ENCODE measurements at regions not wholly inside any gene's neighbourhood (a gene's known extent, or its start where the extent isn't known, plus 50 kb on each side); places are given as distances from the start of the nearest gene placed in this dataset.
A peak's percentile ranks its signal among the peaks of the same experiment; 100 is the strongest.

- Histone ChIP-seq H3K36me3 (ENCODE audit: control insufficient read depth in 3 of 3, insufficient read depth in 3 of 3, low read length in 3 of 3) (no peaks in the 10 kb centered on the region), H3K4me3 (ENCODE audit: low read length in 3 of 3) (peak overlapping the region in 2 of 3 donors; percentile 42 to 57), H3K27ac (ENCODE audit: low read depth, low read length) (peak overlapping the region; percentile 34), H3K9ac (ENCODE audit: low read depth in 1 of 3, low read length in 3 of 3) (no peak overlapping the region), H3K9me3 (ENCODE audit: control insufficient read depth in 3 of 3, low read length in 3 of 3) (no peaks in the 10 kb centered on the region), H3K27me3 (ENCODE audit: control insufficient read depth in 3 of 3, insufficient read depth in 3 of 3, low read length in 3 of 3) (no peaks in the 10 kb centered on the region), H3K4me1 (ENCODE audit: control insufficient read depth in 3 of 3, insufficient read depth in 3 of 3, low read length in 3 of 3) (peaks cover 0 to 7% (median 7%) of the 10 kb centered on the region in 3 donors)
These were observed 112.2 kb upstream of the ZNF608 start for GRCh38 chr5:124858612-124859011.

- H3K4me1 ChIP-seq (ENCODE audit: control insufficient read depth in 3 of 3, insufficient read depth in 3 of 3, low read length in 3 of 3): peaks cover 0 to 7% (median 7%) of the 10 kb centered on the region in 3 donors
- no peaks in the 10 kb centered on the region for H3K27me3 ChIP-seq (ENCODE audit: control insufficient read depth in 3 of 3, insufficient read depth in 3 of 3, low read length in 3 of 3)
- no peaks in the 10 kb centered on the region for H3K36me3 ChIP-seq (ENCODE audit: control insufficient read depth in 3 of 3, insufficient read depth in 3 of 3, low read length in 3 of 3)
- H3K4me3 ChIP-seq (ENCODE audit: low read length in 3 of 3): peak overlapping the region in 2 of 3 donors; percentile 42 to 57
- no peaks in the 10 kb centered on the region for H3K9me3 ChIP-seq (ENCODE audit: control insufficient read depth in 3 of 3, low read length in 3 of 3)
- peak overlapping the region in 2 of 3 donors; percentile 20 to 47 for H3K9ac ChIP-seq (ENCODE audit: low read depth in 1 of 3, low read length in 3 of 3)
- peak overlapping the region; percentile 34 for H3K27ac ChIP-seq (ENCODE audit: low read depth, low read length)
These were observed 112.6 kb upstream of the ZNF608 start for GRCh38 chr5:124859027-124859426.

- H3K36me3 ChIP-seq (ENCODE audit: control insufficient read depth in 3 of 3, insufficient read depth in 3 of 3, low read length in 3 of 3): no peaks in the 10 kb centered on the region
- H3K9ac ChIP-seq (ENCODE audit: low read depth in 1 of 3, low read length in 3 of 3): no peak overlapping the region
- H3K27me3 ChIP-seq (ENCODE audit: control insufficient read depth in 3 of 3, insufficient read depth in 3 of 3, low read length in 3 of 3): no peaks in the 10 kb centered on the region
- H3K4me3 ChIP-seq (ENCODE audit: low read length in 3 of 3): no peak overlapping the region
- H3K4me1 ChIP-seq (ENCODE audit: control insufficient read depth in 3 of 3, insufficient read depth in 3 of 3, low read length in 3 of 3): peaks cover 0 to 7% (median 7%) of the 10 kb centered on the region in 3 donors
- no peaks in the 10 kb centered on the region for H3K9me3 ChIP-seq (ENCODE audit: control insufficient read depth in 3 of 3, low read length in 3 of 3)
- no peak overlapping the region for H3K27ac ChIP-seq (ENCODE audit: low read depth, low read length)
These were observed 113.3 kb upstream of the ZNF608 start for GRCh38 chr5:124859556-124860290.

DNA sequence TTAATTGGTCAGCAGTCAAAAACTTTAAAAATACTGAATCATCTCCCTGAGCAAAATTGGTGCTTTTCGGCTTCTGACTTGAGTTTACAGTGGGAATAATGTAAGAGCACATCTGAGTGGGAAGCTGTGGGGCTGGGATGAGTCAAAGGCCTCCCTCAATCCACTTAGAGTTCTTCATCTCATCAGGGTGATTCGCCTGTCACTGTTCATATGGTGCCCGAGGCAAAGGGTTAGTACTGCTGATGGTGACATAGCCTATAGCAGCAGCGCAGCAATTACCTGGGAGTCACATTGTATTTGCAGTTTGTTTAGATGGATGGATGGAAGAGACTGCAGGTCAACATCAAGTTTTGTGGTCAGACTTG is 113.8 kb upstream of the ZNF608 start:
- Histone ChIP-seq H3K9ac (ENCODE audit: low read depth in 1 of 3, low read length in 3 of 3) (no peak overlapping the region), H3K27me3 (ENCODE audit: control insufficient read depth in 3 of 3, insufficient read depth in 3 of 3, low read length in 3 of 3) (no peaks in the 10 kb centered on the region), H3K27ac (ENCODE audit: low read depth, low read length) (no peak overlapping the region), H3K4me3 (ENCODE audit: low read length in 3 of 3) (no peak overlapping the region), H3K4me1 (ENCODE audit: control insufficient read depth in 3 of 3, insufficient read depth in 3 of 3, low read length in 3 of 3) (peaks cover 0 to 7% (median 7%) of the 10 kb centered on the region in 3 donors), H3K36me3 (ENCODE audit: control insufficient read depth in 3 of 3, insufficient read depth in 3 of 3, low read length in 3 of 3) (no peaks in the 10 kb centered on the region), H3K9me3 (ENCODE audit: control insufficient read depth in 3 of 3, low read length in 3 of 3) (no peaks in the 10 kb centered on the region)

DNA sequence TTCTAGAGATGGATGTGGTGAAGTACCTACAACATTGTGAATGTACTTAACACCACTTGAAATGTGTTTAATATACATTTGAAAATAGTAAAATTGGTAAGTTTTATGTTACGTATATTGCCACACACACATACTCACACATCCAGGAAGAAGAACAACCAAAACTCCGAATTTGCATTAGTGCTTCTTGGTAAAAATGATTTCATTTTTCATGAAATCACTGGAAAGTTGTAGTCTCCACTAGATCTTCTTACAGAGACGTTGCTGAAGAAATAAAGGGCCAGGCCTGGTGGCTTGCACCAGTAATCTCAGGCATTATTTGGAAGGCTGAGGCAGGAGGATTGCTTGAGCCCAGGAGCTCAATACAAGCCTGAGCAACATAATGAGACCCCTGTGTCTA is 118.6 kb upstream of the ZNF608 start:
- no peaks in the 10 kb centered on the region for H3K27me3 ChIP-seq (ENCODE audit: control insufficient read depth in 3 of 3, insufficient read depth in 3 of 3, low read length in 3 of 3)
- no peak overlapping the region for H3K27ac ChIP-seq (ENCODE audit: low read depth, low read length)
- no peak overlapping the region for H3K4me3 ChIP-seq (ENCODE audit: low read length in 3 of 3)
- peaks cover 2 to 5% (median 4%) of the 10 kb centered on the region in 3 donors for H3K4me1 ChIP-seq (ENCODE audit: control insufficient read depth in 3 of 3, insufficient read depth in 3 of 3, low read length in 3 of 3)
- no peaks in the 10 kb centered on the region for H3K36me3 ChIP-seq (ENCODE audit: control insufficient read depth in 3 of 3, insufficient read depth in 3 of 3, low read length in 3 of 3)
- H3K9ac ChIP-seq (ENCODE audit: low read depth in 1 of 3, low read length in 3 of 3): no peak overlapping the region
- H3K9me3 ChIP-seq (ENCODE audit: control insufficient read depth in 3 of 3, low read length in 3 of 3): no peaks in the 10 kb centered on the region

DNA sequence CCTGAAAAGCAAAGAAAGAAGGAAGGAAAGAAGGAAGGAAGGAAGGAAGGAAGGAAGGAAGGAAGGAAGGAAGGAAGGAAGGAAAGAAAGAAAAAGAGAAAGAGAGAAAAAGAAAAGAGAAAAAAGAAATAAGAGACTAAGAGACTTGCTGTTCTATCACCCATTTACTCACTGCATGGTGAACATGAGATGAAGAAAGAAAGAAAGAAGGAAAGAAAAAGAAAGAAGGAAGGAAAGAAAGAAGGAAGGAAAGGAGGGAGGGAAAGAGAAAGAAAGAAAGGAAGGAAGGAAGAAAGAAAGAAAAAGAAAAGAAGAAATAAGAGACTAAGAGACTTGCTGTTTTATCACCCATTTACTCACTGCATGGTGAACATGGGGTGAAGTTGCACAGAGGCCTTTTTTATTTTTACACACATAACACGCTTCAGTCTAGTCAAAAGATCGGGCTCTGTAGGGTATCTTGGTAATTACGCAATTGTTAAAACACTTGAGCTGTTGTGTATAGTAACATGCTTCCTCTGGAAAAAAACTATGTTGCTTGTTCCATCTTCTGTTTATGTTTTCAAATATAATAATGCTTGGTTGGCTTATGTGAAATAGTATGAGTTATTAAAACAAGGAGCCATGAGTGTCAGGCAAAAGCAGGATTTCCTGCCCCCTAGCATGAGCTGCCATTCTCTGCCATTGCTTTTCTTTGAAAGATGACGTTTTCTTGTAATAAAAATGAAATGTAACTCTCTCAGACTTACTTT is 119.3 kb upstream of the ZNF608 start:
- H3K4me1 ChIP-seq (ENCODE audit: control insufficient read depth in 3 of 3, insufficient read depth in 3 of 3, low read length in 3 of 3): peaks cover 6 to 12% (median 11%) of the 10 kb centered on the region in 3 donors
- no peaks in the 10 kb centered on the region for H3K9me3 ChIP-seq (ENCODE audit: control insufficient read depth in 3 of 3, low read length in 3 of 3)
- no peak overlapping the region for H3K9ac ChIP-seq (ENCODE audit: low read depth in 1 of 3, low read length in 3 of 3)
- H3K27ac ChIP-seq (ENCODE audit: low read depth, low read length): no peak overlapping the region
- H3K4me3 ChIP-seq (ENCODE audit: low read length in 3 of 3): no peak overlapping the region
- no peaks in the 10 kb centered on the region for H3K27me3 ChIP-seq (ENCODE audit: control insufficient read depth in 3 of 3, insufficient read depth in 3 of 3, low read length in 3 of 3)
- H3K36me3 ChIP-seq (ENCODE audit: control insufficient read depth in 3 of 3, insufficient read depth in 3 of 3, low read length in 3 of 3): no peaks in the 10 kb centered on the region

GRCh38 chr5:124866355-124867136 is 120.1 kb upstream of the ZNF608 start:
- Histone ChIP-seq H3K9ac (ENCODE audit: low read depth in 1 of 3, low read length in 3 of 3) (no peak overlapping the region), H3K4me3 (ENCODE audit: low read length in 3 of 3) (no peak overlapping the region)

DNA sequence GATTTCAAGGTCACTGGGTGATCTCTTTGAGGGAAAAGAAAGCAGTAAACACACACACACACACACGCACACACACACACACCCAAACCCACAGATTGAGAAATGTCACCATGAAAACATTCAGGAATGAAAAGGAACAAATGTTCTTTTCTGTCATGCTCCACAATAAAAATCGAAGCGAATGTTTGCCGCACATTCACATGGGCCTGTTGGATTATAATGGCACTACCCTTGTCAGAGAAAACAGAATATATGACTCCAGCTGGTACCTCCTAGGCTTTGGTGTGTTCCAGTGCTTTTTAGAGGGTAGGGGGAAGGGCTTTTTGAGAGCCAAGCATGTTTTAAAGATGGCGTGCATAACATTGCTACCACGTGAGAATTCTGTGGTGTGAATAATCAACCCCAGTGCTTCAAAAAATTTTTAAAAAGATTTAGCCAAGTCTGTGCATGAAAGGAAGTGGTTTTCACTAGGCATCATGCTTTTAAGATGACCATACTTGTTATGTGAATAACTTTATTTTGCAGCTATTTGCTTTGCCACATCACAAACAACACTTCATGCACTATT is 120.8 kb upstream of the ZNF608 start:
- Histone ChIP-seq H3K9ac (ENCODE audit: low read depth in 1 of 3, low read length in 3 of 3) (no peak overlapping the region), H3K27me3 (ENCODE audit: control insufficient read depth in 3 of 3, insufficient read depth in 3 of 3, low read length in 3 of 3) (no peaks in the 10 kb centered on the region), H3K27ac (ENCODE audit: low read depth, low read length) (no peak overlapping the region), H3K9me3 (ENCODE audit: control insufficient read depth in 3 of 3, low read length in 3 of 3) (no peaks in the 10 kb centered on the region), H3K4me3 (ENCODE audit: low read length in 3 of 3) (no peak overlapping the region), H3K4me1 (ENCODE audit: control insufficient read depth in 3 of 3, insufficient read depth in 3 of 3, low read length in 3 of 3) (peaks cover 8 to 21% (median 17%) of the 10 kb centered on the region in 3 donors), H3K36me3 (ENCODE audit: control insufficient read depth in 3 of 3, insufficient read depth in 3 of 3, low read length in 3 of 3) (no peaks in the 10 kb centered on the region)

More at GRCh38 chr5:124866355-124867136, 120.1 kb upstream of the ZNF608 start:
- Histone ChIP-seq H3K9me3 (ENCODE audit: control insufficient read depth in 3 of 3, low read length in 3 of 3) (no peaks in the 10 kb centered on the region), H3K36me3 (ENCODE audit: control insufficient read depth in 3 of 3, insufficient read depth in 3 of 3, low read length in 3 of 3) (no peaks in the 10 kb centered on the region), H3K27ac (ENCODE audit: low read depth, low read length) (no peak overlapping the region), H3K27me3 (ENCODE audit: control insufficient read depth in 3 of 3, insufficient read depth in 3 of 3, low read length in 3 of 3) (no peaks in the 10 kb centered on the region), H3K4me1 (ENCODE audit: control insufficient read depth in 3 of 3, insufficient read depth in 3 of 3, low read length in 3 of 3) (peaks cover 7 to 16% (median 15%) of the 10 kb centered on the region in 3 donors)

DNA sequence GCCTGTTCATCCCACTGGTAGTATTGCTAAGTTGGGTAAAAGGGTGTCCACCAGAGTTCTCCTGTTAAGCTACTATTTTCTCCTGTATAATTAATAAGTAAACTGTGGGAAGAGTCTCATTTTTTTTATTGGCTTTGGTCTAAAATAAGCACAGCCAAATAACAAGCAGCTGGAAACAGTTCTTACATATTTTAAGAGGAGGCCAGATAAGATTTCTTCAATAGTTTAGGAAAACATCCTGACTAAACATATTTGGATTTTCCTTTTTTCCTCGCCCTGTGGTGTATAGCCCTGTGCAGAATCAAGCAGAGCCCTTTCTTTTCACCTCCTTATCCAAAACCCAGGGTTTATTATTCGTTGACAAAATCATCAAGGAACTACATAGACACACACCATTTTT is 122.2 kb upstream of the ZNF608 start:
- Histone ChIP-seq H3K4me1 (ENCODE audit: control insufficient read depth in 3 of 3, insufficient read depth in 3 of 3, low read length in 3 of 3) (peaks cover 18 to 30% (median 28%) of the 10 kb centered on the region in 3 donors), H3K36me3 (ENCODE audit: control insufficient read depth in 3 of 3, insufficient read depth in 3 of 3, low read length in 3 of 3) (no peaks in the 10 kb centered on the region), H3K9me3 (ENCODE audit: control insufficient read depth in 3 of 3, low read length in 3 of 3) (no peaks in the 10 kb centered on the region)

More for the DNA sequence above, 122.2 kb upstream of the ZNF608 start:
- H3K27me3 ChIP-seq (ENCODE audit: control insufficient read depth in 3 of 3, insufficient read depth in 3 of 3, low read length in 3 of 3): no peaks in the 10 kb centered on the region
- no peak overlapping the region for H3K27ac ChIP-seq (ENCODE audit: low read depth, low read length)
- H3K9ac ChIP-seq (ENCODE audit: low read depth in 1 of 3, low read length in 3 of 3): no peak overlapping the region
- no peak overlapping the region for H3K4me3 ChIP-seq (ENCODE audit: low read length in 3 of 3)
